Midbrain (tissue), 1 donor: ENCODE measurements at regions not wholly inside any gene's neighbourhood (a gene's known extent, or its start where the extent isn't known, plus 50 kb on each side); places are given as distances from the start of the nearest gene placed in this dataset.
"Not testable (repeated sequence)": the region's sequence is repeated elsewhere in the genome, so short reads cannot be mapped to it uniquely, and the experiment has no call there.

Experiments used
- DNase-seq: peaks from one replicate; lab custom pipeline; 2025; lab: John Stamatoyannopoulos, UW

DNA sequence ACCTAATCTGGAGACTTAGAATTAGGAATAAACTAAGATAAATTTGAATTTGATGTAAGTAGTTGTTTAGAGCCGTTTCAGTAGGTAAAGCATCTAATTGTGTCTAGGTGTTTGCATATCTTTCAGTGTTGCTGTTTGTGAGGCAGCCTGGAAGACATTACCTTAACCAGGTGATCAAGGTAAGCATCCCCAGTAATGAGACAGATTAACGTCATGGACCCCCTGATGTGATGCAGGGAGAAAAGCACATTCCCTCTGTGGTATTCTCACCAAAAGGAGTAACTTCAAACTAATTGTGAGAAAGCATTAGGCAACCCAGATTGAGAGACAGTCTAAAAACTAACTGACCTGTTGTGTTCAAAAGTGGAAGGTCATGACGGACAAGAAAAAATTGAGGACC, 251.6 kb downstream of the NUAK1 start:
- no peak for DNase-seq

DNA sequence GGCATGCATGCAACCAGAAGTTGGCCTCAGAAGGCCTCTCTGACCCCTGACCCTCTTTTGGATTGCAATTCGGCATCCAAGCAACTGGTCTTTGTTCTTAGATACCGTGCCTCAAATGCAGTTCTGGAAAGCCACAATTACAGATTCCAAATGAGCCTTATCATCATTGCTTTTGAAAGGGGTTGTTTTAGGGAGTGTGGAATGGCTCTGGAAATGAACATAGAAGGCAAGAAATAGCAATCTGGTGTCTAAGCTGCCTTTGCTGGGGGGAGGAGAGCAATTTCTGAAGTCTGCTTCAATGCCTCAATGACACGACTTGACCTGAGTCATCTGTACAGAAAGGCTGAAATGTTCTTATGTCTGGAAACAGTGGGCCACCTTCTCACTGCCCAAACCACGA, 250.1 kb downstream of the NUAK1 start:
- DNase-seq = no peak

DNA sequence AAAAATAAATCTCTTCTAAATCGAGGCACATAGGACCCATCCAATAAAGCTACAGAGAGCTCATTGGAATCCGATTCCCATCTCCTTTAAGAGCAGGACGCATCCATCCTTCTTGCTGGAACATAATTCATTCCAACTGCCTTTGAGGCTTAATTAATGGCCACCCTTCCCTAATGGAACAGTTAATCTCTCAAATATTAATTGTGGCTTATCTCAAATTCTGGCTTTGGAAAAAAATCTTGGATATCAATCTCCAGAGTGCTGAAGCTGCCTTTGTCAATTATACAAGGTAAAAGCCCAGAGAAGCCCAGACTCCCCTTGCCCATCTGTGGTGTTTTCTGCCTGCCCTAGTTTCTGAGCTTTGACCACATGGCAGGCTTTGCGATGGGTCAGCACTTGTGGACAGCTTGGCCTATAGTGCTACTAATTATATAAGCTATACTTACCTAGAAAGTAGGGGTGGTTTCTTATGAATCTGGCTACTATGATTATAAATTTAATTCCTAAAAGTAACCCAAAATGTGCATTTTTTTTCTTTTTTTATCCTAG, 246.3 kb downstream of the NUAK1 start:
- DNase-seq = no peak

- not testable (repeated sequence) for DNase-seq
These were observed 243.4 kb downstream of the NUAK1 start for GRCh38 chr12:105895197-105895832.

DNA sequence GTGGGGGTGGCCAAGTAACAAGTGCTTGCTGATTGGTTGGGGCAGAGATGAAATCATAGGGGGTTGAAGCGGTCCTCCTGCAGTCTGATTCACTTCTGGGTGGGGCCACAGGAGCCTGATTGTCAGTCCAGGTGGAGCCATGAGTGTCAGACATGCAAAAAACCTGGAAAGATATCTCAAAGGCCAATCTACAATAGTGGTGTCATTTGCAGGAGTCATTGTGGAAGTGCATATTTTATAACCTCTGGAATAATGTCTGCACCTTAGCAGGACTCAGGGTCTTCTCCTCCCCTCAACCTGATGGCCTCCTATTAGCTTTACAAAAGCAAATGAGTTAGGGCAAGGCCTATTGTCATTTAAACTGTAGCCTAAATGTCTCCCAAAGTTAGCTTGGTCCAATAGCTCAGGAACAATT, 241.4 kb downstream of the NUAK1 start:
- no peak for DNase-seq

- DNase-seq = not testable (repeated sequence)
These were observed 240.5 kb downstream of the NUAK1 start for GRCh38 chr12:105898271-105898670.

GRCh38 chr12:105899589-105899988, 239.2 kb downstream of the NUAK1 start:
- DNase-seq = no peak

GRCh38 chr12:105906561-105906960, 232.2 kb downstream of the NUAK1 start:
- DNase-seq = no peak

- DNase-seq = no peak
These were observed 230.8 kb downstream of the NUAK1 start for GRCh38 chr12:105907982-105908381.

- DNase-seq = no peak
These were observed 228.7 kb downstream of the NUAK1 start for GRCh38 chr12:105910030-105910429.

- DNase-seq = no peak
These were observed 226.8 kb downstream of the NUAK1 start for GRCh38 chr12:105911966-105912365.

- DNase-seq = no peak
These were observed 225.7 kb downstream of the NUAK1 start for GRCh38 chr12:105912882-105913678.

- DNase-seq = no peak
These were observed 222.6 kb downstream of the NUAK1 start for GRCh38 chr12:105915997-105916759.

DNA sequence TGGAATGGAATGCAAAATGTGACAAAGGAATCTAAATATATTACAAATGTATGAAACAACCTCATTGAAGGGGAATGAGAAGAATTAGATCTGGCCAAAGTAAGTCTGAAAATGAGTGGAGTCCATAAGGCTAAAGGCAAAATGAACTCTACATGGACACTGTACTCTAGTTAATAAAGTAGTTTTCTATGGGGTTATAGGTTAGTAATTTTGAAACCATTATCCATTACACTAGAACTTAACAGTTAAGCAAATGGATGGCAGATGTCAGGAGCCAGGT, 222.1 kb downstream of the NUAK1 start:
- DNase-seq = no peak

DNA sequence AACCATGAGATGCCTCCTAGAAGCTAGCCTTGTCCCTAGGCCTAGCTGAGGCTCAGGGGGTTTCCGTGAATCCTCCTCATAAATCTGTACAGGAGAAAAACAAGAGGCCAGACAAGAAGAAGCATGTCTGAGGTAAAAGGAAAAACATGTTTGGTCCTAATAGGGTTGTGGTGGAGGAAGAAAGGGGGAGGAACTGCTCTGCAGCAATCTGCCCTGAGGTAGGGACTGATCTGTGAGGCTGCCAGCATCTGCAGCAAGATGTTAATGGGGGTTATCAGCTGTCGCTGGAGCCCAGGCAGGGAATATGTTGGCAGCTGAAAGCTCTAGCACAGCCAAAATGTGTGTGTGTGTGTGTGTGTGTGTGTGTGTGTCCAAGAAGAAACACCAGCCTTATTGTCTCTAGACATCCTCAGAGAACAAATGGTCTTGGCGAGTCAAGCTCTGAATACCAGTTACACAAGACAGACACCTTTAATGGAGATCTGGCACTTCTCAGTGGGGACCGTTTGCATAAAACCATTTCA, 218.5 kb downstream of the NUAK1 start:
- peak; percentile 45 for DNase-seq

DNA sequence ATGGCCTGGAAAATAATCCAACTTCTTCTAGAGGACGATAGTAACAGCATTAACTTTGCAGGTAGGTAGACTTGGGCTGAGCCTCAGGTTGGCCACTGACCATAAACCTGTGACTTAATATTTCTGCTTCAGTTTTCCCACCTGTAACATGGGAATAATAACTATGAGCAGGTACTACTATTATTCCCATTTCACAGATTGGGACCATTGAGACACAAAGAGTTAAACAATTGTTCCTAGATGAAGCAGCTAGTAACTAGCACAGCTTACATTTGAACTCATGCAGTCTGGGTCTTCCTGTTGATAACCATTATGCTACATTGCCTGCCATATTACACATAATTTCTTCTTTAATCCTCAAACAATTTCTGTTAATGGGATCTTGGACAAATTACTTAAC, 217.7 kb downstream of the NUAK1 start:
- no peak for DNase-seq

DNA sequence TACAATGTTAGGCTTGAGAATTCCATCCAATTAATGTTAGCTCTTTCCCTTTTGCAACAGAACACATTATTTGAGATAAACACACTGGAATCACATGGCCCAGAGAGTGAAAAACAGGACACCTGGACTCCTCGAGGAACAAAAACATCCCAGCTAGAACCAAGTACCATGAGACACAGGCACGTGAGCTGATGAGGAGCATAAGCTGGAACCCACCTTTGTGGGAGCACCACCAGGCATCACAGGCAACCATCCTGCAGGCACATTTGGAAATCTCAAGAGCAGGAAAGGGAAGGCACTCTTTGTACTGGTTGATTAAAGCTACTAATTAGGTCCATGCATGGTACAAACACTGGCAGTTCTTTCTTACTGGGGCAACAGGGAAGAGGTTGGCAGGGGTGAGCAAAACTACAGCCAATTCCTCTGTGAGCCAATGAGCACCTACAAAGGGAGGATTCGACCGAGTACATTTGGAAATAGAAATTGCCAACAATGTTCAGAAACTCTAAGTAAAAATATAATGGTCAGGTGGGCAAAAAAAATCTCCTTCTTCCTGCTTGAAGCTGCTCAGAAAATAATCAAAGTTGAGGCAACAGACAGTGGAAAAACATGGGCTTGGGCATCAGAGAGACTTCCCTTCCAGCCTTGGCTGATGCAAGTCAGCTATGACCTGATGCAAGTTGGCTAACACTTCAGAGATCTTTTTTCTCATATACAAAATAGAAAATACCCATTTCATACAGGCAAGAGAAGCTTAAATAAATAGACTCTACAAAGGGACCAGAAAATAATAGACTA, 216.7 kb downstream of the NUAK1 start:
- peak; percentile 49 for DNase-seq

DNA sequence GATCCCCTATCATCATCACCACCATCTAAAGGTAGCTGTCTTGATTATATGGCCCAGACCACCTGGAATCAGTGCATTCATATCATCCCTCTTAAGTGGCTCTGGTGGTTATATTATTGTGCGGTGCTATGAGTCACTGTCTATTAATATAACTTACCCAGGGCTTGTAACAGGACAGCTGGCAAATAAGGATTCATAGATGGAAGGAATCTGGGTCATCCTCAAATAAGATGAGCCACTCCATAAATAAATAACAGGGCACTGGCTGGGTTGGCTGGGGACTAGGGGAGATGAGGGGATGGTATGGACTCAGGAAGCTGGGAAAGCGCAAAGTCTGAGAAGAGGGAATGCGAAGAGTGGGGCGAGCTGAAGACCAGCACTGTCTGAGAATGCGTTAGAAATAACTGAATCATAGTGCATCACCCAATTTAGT, 216.1 kb downstream of the NUAK1 start:
- no peak for DNase-seq

- DNase-seq = no peak
These were observed 214.1 kb downstream of the NUAK1 start for GRCh38 chr12:105924526-105925208.

- no peak for DNase-seq
These were observed 211.2 kb downstream of the NUAK1 start for GRCh38 chr12:105927564-105927963.

DNA sequence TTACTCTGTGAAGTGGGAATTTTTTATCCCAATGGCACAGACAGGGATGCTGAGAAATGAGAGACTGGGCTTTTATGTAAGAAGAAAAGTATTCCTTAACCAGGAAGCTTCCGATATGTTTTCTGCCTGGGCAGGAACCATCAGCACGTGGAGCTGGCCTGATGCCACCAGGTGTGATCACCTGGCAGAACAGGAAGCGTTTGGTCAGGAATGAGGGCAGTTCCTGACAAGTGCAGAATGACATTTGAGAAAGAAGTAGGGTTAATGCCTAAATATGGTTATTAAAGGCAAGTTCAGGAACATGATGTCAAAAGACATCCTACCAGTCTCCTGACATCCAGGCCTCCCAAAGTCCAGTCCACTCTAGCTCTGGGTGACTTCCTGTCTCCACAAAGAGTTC, 210.3 kb downstream of the NUAK1 start:
- DNase-seq = no peak
